ENCODE measurements at regions not wholly inside any gene's neighbourhood (a gene's known extent, or its start where the extent isn't known, plus 50 kb on each side); places are given as distances from the start of the nearest gene placed in this dataset.

DNA sequence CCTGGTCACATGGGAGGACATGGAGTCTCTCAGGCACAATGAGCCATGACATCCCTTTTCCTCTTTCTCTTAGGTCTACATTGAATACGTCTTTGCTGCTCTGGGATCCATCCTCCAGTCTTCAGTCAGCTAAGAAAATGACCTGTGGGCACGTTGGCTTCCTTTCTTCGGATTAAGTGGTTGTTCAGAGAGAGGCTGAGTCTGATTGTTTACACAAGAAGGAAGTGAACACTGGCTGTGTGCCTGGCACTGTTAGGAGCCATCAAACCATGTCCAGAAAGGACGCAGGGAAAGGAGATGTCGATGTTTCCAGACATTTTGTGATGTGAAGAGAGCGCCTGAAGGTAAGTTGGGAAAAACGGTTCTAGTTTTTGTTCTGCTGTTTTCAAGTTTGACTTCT, 309.9 kb upstream of the CDYL start:
- no peak overlapping the region for H3K4me3 Mint-ChIP-seq
- no peaks in the 10 kb centered on the region for H3K27me3 Mint-ChIP-seq (ENCODE audit: low read depth)
- peaks cover 11% of the 10 kb centered on the region for H3K9me3 Mint-ChIP-seq
- H3K36me3 Mint-ChIP-seq (ENCODE audit: low read depth), result no peaks in the 10 kb centered on the region
- H3K27ac Mint-ChIP-seq, result no peak overlapping the region
- no peaks in the 10 kb centered on the region for H3K4me1 Mint-ChIP-seq (ENCODE audit: low read depth)

DNA sequence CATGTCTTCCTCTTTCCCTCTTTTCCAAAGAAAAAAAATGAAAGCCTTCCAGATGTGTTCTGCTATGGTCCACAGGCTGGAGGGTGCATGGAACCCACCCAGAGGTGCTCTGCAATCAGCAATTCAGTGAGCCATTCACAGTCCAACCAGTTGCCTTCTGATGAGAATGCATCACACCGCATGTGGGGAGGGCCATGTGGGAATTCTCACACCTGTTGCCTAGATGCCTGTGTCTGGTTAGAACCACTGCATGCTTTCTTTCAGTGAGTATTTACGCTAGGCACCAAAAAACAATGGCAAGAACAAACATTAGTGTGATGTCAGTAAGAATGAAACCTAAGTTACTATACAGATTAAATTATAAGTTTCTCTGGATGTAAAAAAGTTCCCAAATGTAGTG, 311.6 kb upstream of the CDYL start:
- H3K27me3 Mint-ChIP-seq (ENCODE audit: low read depth), result no peaks in the 10 kb centered on the region
- no peaks in the 10 kb centered on the region for H3K4me1 Mint-ChIP-seq (ENCODE audit: low read depth)
- no peak overlapping the region for H3K4me3 Mint-ChIP-seq
- H3K9me3 Mint-ChIP-seq, result peaks cover 2% of the 10 kb centered on the region
- no peaks in the 10 kb centered on the region for H3K36me3 Mint-ChIP-seq (ENCODE audit: low read depth)
- H3K27ac Mint-ChIP-seq, result no peak overlapping the region

DNA sequence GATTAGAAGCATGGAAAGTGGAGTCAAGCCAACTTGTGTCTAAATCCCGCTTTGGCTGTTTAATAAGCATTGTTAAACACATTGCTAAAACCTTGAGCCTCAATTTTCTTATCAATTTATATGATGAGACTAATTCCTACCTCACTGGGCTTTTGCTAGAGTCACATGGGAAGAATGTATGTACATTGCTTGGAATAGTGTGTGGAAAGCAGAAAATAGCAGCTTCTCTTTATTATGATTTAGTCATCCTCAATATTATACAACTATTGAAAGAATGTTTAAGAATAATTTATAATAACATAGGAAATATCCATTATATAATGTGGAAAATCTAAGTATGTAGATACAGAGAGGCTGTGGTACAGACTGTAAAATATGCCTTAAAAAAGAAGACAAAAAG, 313.0 kb upstream of the CDYL start:
- no peaks in the 10 kb centered on the region for H3K27me3 Mint-ChIP-seq (ENCODE audit: low read depth)
- H3K4me1 Mint-ChIP-seq (ENCODE audit: low read depth), result no peaks in the 10 kb centered on the region
- H3K36me3 Mint-ChIP-seq (ENCODE audit: low read depth), result no peaks in the 10 kb centered on the region
- no peak overlapping the region for H3K4me3 Mint-ChIP-seq
- no peak overlapping the region for H3K27ac Mint-ChIP-seq
- H3K9me3 Mint-ChIP-seq, result no peaks in the 10 kb centered on the region

DNA sequence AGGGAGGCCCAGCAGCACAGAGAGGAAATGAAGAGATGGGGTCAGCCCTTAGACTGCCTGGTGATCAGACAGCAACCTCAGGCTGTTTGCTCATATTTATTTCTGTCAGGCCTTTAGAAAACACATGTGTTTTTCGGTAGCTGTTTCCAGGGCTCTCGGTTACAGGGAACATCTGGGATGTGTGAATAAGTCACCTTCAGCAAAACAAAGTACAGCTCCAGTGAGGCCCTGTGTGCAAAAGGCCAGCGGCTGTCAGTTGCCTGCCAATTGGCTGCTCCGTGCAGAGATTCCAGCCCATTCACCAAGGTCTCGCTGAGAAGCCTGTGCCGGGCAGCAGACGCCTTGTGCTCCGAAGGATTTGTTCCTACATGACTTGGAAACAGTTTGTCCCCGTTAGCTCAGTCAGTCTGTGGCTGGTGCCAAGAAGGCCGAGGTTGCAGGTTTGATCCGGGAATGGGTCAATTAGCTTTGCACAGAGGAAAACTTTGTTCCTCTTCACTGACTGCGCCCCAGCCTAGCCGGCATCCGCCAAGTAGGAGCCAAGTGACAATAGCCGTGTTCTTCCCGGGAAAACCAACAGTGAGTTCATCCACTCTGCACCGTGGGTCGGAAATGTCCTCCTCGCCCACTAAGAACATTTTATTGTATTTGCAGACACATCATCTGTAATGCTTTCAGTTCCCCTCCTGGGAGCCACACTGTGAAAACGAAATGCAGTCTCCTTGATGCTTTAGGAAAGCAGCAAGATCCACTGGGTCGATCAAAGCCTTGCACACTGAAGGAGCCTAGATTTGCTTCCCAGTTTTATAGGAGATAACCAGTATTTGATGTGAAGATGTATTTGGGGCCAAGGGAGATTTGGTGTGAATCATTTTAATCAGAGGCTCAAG, 315.4 kb upstream of the CDYL start:
- H3K9me3 Mint-ChIP-seq, result no peaks in the 10 kb centered on the region
- H3K36me3 Mint-ChIP-seq (ENCODE audit: low read depth), result no peaks in the 10 kb centered on the region
- no peak overlapping the region for H3K4me3 Mint-ChIP-seq
- no peaks in the 10 kb centered on the region for H3K4me1 Mint-ChIP-seq (ENCODE audit: low read depth)
- no peak overlapping the region for H3K27ac Mint-ChIP-seq
- no peaks in the 10 kb centered on the region for H3K27me3 Mint-ChIP-seq (ENCODE audit: low read depth)

DNA sequence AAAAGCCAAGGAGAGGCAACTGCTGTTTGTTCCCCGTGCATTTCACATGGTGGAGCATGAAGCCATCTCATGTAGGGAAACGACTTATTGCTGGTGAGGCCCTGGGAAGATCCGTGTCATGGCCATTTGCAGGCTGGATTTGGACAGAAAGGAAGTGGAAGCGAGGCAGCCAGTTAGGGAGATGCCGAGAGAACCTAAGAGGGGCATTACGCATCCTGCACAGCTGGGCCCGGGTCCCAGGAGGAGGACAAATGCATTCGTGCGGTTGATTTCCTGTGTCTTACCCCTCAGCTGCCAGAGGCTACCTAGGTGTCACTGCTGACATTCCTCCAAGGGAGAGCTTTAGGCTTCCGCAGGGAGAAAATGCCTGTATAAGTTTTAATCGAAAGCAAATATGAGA, 316.2 kb upstream of the CDYL start:
- H3K27ac Mint-ChIP-seq, result no peak overlapping the region
- H3K4me3 Mint-ChIP-seq, result no peak overlapping the region
- no peaks in the 10 kb centered on the region for H3K4me1 Mint-ChIP-seq (ENCODE audit: low read depth)
- no peaks in the 10 kb centered on the region for H3K36me3 Mint-ChIP-seq (ENCODE audit: low read depth)
- no peaks in the 10 kb centered on the region for H3K9me3 Mint-ChIP-seq
- no peaks in the 10 kb centered on the region for H3K27me3 Mint-ChIP-seq (ENCODE audit: low read depth)

DNA sequence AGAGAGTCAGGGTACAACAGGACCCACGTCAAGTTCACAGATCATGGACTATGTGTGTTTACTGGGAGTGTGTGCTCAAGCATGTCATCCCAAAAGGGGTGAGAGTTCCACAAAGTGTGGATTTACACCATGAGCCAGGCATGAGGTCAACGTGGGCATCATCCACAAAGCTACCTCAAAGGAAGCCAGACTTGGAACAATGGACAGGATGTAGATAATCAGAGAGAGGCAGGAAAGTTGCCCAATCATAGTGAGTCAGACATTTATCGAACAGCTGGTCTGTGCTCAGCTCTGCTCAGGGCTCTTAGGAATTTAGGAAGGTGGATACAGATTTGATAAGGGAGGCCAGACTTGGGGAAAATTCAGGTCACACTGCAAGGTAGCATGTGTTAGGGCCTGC, 317.2 kb upstream of the CDYL start:
- Mint-ChIP-seq H3K4me1 (ENCODE audit: low read depth) (no peaks in the 10 kb centered on the region), H3K27me3 (ENCODE audit: low read depth) (no peaks in the 10 kb centered on the region), H3K36me3 (ENCODE audit: low read depth) (no peaks in the 10 kb centered on the region), H3K4me3 (no peak overlapping the region), H3K9me3 (no peaks in the 10 kb centered on the region), H3K27ac (no peak overlapping the region)

DNA sequence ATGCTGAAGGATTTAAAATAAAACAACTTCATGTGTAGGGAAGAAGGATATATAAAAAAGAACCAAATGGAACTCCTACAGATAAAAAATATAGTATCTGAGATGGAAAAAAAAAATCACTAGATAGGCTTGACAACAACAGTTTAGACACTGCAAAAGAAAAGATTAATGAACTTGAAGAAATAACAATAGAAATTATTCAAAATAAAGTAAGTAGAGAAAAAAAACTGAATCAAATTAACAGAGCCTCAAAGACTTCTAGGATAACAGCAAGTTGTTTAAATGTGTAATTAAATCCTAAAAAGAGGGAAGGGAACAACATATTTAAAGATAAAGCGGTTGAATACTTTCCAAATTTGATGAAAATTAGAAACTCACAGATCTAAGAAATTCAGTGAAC, 316.3 kb upstream of the ECI2 start:
- Mint-ChIP-seq H3K9me3 (no peaks in the 10 kb centered on the region), H3K27me3 (ENCODE audit: low read depth) (no peaks in the 10 kb centered on the region), H3K4me1 (ENCODE audit: low read depth) (no peaks in the 10 kb centered on the region), H3K27ac (no peak overlapping the region), H3K4me3 (no peak overlapping the region), H3K36me3 (ENCODE audit: low read depth) (no peaks in the 10 kb centered on the region)

DNA sequence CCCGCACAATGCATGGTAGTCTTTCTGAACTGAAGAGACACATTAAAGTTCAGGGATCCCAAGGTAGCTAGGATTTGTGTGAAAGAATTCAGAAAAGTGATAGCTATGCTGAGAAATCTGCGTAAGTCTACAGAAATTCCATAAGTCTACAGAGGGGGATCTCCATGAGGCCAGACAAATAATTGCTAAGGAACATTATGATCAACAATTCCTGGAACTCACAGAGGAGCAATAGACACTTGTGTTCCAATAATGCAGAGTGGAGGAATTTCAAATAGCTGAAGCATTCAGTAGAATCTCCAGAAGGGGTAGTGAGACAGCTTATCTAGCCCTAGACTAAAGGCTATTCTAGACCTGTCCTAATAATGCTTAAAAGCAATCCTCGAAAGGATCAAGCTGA, 315.7 kb upstream of the ECI2 start:
- Mint-ChIP-seq H3K4me1 (ENCODE audit: low read depth) (no peaks in the 10 kb centered on the region), H3K9me3 (no peaks in the 10 kb centered on the region), H3K27me3 (ENCODE audit: low read depth) (no peaks in the 10 kb centered on the region)

DNA sequence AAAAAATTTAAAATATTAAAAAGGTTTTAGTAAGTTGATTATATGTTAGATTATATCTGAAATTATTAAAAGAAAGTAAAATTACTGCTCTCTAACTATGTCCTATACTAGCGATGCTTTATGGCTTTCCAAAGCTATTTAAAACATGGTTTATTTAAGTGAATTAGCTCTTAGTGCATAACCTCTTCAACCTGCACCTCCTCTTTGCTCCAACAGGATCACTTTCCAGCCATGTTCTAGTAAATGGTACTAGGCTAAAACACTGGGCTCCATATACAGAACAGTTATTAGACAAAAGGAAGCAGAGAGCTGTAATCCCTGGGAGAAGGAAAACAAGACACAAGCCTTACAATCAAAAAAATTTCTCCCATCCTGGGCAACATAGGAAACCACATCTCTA, 314.9 kb upstream of the ECI2 start:
- Mint-ChIP-seq H3K4me1 (ENCODE audit: low read depth) (no peaks in the 10 kb centered on the region), H3K4me3 (no peak overlapping the region), H3K9me3 (no peaks in the 10 kb centered on the region), H3K27ac (no peak overlapping the region), H3K36me3 (ENCODE audit: low read depth) (no peaks in the 10 kb centered on the region), H3K27me3 (ENCODE audit: low read depth) (no peaks in the 10 kb centered on the region)

More for the DNA sequence above, 315.7 kb upstream of the ECI2 start:
- Mint-ChIP-seq H3K36me3 (ENCODE audit: low read depth) (no peaks in the 10 kb centered on the region), H3K4me3 (no peak overlapping the region), H3K27ac (no peak overlapping the region)

DNA sequence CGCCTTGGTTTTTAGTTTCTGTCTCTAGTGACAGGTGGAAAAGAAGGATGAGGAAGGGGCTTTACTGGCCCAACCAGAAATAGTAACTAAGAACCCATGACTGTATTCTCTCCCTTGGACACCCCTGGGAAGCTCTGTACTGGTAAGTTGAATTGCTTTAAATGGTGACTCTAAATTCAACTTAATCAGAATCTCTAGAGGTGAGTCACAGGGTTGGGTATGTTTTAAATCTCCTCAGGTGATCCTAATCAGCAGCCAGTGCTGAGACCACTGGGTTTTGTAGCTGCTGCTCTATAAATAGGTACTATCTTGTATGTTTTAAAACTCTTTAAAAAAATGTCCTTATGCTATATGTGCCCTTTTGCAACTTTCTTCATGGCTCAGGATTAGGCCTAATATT, 314.0 kb upstream of the ECI2 start:
- H3K36me3 Mint-ChIP-seq (ENCODE audit: low read depth), result no peaks in the 10 kb centered on the region
- H3K9me3 Mint-ChIP-seq, result no peaks in the 10 kb centered on the region
- H3K4me3 Mint-ChIP-seq, result no peak overlapping the region
- no peaks in the 10 kb centered on the region for H3K27me3 Mint-ChIP-seq (ENCODE audit: low read depth)
- H3K4me1 Mint-ChIP-seq (ENCODE audit: low read depth), result no peaks in the 10 kb centered on the region
- H3K27ac Mint-ChIP-seq, result no peak overlapping the region

DNA sequence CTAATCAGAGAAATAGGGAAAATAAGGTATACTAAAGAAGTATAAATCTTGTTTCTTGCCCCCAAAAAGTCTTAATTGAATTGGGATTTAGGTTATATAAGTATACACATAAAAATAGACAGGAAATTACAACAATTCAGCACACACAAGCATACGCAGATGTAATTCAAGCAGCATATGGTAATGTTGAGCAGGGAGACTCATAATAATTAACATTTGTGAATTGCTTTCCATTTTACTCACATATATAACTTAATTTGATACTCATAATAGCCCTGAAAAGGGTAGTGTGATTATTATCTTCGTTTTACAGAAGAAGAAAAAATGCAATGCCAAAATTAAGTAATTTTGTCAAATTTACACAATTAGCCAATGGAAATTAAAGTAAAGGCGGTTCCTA, 313.5 kb upstream of the ECI2 start:
- no peaks in the 10 kb centered on the region for H3K27me3 Mint-ChIP-seq (ENCODE audit: low read depth)
- H3K9me3 Mint-ChIP-seq, result no peaks in the 10 kb centered on the region
- H3K4me3 Mint-ChIP-seq, result no peak overlapping the region
- no peak overlapping the region for H3K27ac Mint-ChIP-seq
- no peaks in the 10 kb centered on the region for H3K36me3 Mint-ChIP-seq (ENCODE audit: low read depth)
- H3K4me1 Mint-ChIP-seq (ENCODE audit: low read depth), result no peaks in the 10 kb centered on the region

DNA sequence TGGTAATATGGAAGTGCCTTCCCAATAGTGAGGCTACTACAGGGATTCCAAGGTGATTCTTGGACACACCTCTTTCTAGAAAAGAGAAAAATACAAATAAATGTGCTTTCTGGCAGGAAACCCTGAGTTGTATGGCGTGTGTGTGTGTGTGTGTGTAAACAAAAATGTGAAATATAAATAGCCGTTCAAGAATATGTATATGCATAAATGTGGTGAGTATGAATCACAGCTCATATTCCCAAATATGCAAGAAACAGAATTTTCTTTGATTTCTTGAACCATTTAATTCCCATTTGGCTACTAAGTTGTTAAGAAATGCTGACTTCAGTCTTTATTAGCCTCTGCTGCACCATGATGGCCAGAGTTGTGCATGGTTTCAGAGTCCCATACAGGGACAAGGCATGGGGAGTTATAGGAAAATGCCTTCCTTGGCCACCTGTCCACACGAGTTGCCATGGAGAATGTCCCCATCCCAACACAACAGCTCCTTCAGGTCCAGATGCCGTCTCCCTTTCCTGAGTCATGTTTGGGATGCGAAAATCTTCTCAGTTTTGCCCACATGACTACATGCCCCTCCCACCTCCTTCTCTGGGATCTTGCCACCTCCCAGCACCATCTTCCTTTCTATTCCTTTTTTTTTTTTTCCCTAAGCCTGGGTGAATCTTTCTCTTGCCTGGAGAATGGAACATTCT, 312.4 kb upstream of the ECI2 start:
- Mint-ChIP-seq H3K4me3 (no peak overlapping the region), H3K4me1 (ENCODE audit: low read depth) (no peaks in the 10 kb centered on the region), H3K9me3 (no peaks in the 10 kb centered on the region), H3K36me3 (ENCODE audit: low read depth) (no peaks in the 10 kb centered on the region), H3K27me3 (ENCODE audit: low read depth) (no peaks in the 10 kb centered on the region), H3K27ac (no peak overlapping the region)

DNA sequence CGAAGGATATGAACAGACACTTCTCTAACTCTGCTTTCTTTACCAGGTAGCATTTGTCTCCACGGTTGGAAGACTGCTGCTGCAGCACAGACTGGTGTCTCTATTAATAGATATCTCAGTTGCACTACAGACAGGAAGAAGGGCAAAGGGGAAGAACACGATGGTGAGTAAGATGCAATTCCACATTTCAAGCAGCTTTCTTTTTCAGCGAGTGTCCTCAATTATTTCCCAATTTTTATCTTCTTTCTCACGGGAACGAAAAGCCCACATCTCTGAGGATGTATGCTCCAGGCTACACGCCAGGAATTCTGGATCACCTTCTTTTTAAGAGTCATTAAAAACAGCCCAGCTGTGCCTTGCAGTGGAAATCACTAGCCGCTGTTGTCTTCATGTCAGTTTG, 311.6 kb upstream of the ECI2 start:
- Mint-ChIP-seq H3K4me3 (no peak overlapping the region), H3K4me1 (ENCODE audit: low read depth) (no peaks in the 10 kb centered on the region), H3K36me3 (ENCODE audit: low read depth) (no peaks in the 10 kb centered on the region), H3K9me3 (no peaks in the 10 kb centered on the region), H3K27ac (no peak overlapping the region), H3K27me3 (ENCODE audit: low read depth) (no peaks in the 10 kb centered on the region)

DNA sequence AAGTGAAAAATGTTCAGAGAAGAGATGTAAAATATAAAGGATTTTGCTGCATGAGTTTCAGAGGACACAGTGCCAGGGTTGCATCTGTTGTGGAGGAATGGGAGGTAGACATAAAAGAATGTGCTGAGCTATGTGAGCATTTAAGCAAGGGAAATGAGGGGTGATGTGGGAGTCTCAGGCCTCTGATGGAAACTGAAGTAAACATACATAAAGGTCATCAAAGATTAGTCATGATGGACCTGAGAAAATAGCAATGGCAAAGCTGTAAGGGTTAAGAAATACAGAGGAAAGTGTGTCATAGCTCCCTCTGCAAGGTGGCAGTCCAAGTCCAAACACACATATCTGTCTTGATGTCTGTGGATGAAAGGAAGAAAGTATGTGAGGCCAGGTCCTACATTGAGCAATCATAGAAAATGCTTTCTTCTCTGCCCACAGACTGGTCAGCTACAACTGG, 306.6 kb upstream of the ECI2 start:
- H3K4me1 Mint-ChIP-seq (ENCODE audit: low read depth), result no peaks in the 10 kb centered on the region

DNA sequence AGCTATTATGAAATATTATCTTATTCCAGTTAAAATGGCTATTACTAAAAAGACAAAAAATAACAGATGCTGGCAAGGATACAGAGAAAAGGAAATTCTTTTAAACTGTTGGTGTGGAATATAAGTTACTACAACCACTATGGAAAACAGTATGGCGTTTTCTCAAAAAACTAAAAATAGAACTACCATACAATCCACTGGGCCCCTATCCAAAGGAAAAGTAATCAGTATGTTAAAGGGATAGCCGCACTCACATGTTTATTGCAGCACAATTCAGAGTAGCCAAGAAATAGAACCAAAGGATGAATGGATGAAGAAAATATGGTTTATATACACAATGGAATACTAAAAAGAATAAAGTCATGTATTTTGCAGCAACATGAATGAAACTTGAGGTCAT, 303.8 kb upstream of the ECI2 start:
- H3K4me3 Mint-ChIP-seq, result no peak overlapping the region
- no peaks in the 10 kb centered on the region for H3K4me1 Mint-ChIP-seq (ENCODE audit: low read depth)
- no peak overlapping the region for H3K27ac Mint-ChIP-seq
- H3K9me3 Mint-ChIP-seq, result no peaks in the 10 kb centered on the region
- no peaks in the 10 kb centered on the region for H3K36me3 Mint-ChIP-seq (ENCODE audit: low read depth)
- no peaks in the 10 kb centered on the region for H3K27me3 Mint-ChIP-seq (ENCODE audit: low read depth)

More for the DNA sequence above, 306.6 kb upstream of the ECI2 start:
- no peak overlapping the region for H3K4me3 Mint-ChIP-seq
- no peaks in the 10 kb centered on the region for H3K9me3 Mint-ChIP-seq
- no peak overlapping the region for H3K27ac Mint-ChIP-seq
- no peaks in the 10 kb centered on the region for H3K27me3 Mint-ChIP-seq (ENCODE audit: low read depth)
- no peaks in the 10 kb centered on the region for H3K36me3 Mint-ChIP-seq (ENCODE audit: low read depth)
